ENCODE measurements at regions not wholly inside any gene's neighbourhood (a gene's known extent, or its start where the extent isn't known, plus 50 kb on each side); places are given as distances from the start of the nearest gene placed in this dataset.

- TF ChIP-seq CTCF (conservative IDR thresholded peaks at IDR 0.05) (no peak), ZFX (IDR thresholded peaks at IDR 0.05) (no peak)
Observed at GRCh38 chr14:97942921-97943320, 1145.7 kb downstream of the VRK1 start.
